Glomerular visceral epithelial cell (primary cell): ENCODE measurements at regions not wholly inside any gene's neighbourhood (a gene's known extent, or its start where the extent isn't known, plus 50 kb on each side); places are given as distances from the start of the nearest gene placed in this dataset.
"Not testable (repeated sequence)": the region's sequence is repeated elsewhere in the genome, so short reads cannot be mapped to it uniquely, and the experiment has no call there.

Source experiments
- DNase-seq: peaks from one replicate; pipeline ENCODE4 v3.0.0-alpha.2; 2016; ENCODE audit errors: extremely low spot score

DNA sequence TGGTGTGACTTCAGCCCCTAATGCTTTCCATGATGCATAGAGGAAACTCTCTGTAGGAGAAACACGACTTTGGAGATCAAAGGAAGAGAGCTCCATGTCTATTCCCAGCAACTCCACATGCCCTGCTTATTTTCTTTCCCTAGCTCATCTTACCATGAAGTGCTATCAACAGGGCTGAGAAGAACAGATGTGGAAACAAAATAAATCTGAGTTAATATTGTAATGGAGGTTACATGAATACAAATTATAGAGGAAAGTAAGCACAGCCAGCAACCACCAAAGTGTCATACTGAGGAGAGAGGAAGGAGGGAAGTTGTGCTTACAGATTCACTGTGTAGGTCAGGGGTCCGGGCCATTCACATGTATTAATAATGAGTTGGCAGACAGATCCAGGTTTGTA lies 157.5 kb downstream of the RFPL4B start:
- no peak for DNase-seq

DNA sequence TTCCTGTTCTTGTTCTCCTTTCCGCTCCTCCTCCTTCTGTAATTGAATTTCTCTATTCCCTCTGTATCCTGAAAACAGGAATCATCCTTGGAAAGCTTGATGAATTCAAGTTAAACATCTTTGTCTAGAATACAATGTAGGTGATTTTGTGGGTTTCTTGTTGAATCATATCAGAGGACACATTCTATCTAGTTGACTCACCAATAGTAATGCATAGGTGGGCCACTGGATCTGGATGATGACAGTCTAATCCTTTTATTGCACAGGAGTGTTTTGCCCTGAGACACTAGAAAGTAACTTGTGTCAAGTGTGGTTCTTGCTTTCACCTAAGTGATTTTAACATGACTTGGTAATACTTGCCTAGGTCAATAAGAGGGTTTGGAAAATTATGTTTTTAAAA lies 164.3 kb downstream of the RFPL4B start:
- DNase-seq = peak; percentile 31

GRCh38 chr6:112513175-112513574 lies 166.0 kb downstream of the RFPL4B start:
- no peak for DNase-seq

DNA sequence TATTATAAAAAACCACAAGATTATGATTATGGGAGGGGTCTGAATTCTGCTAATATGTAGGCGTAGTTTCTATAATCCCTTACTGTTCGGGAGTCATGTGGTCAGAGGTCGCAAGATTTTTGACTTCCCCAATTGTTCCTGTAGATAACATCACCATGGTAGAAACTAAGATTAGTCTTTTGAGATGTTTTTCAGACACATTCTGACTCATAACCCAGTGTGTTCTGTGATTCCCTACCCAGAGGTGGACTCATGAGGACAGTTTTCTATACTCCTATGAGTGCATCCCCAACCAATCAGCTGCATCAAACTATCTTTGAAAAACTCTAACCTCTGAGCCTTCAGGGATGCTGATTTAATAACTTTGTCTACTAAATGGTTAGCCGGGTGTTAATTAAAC lies 175.5 kb downstream of the RFPL4B start:
- no peak for DNase-seq

DNA sequence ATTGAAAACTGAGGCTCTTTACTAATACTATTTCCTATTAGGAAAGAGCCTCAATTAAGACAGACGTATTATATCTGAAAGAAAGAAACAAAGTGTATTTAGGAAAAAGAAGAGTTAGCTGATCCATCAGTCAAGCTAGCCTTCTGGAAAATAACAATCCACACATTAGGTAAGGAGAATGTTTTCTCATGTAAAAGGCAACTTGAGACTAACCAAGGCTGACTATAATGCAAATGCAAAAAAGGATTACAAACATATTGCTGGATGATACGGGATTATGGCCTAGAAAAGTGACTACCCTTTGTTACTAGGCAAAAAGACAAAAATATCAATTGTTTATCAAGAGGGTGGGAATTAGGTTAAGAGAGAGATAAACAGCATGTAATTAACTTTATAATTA lies 176.9 kb downstream of the RFPL4B start:
- DNase-seq = no peak

GRCh38 chr6:112525749-112526148 lies 178.6 kb downstream of the RFPL4B start:
- DNase-seq = no peak

GRCh38 chr6:112526594-112526993 lies 179.5 kb downstream of the RFPL4B start:
- DNase-seq = no peak

DNA sequence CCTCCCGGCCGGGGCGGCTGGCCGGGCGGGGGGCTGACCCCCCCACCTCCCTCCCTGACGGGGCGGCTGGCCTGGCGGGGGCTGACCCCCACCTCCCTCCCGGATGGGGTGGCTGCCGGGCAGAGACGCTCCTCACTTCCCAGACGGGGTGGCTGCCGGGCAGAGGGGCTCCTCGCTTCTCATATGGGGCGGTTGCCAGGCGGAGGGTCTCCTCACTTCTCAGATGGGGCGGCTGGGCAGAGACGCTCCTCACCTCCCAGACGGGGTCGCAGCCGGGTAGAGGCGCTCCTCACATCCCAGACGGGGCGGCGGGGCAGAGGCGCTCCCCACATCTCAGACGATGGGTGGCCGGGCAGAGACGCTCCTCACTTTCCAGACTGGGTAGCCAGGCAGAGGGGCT lies 181.2 kb downstream of the RFPL4B start:
- not testable (repeated sequence) for DNase-seq

GRCh38 chr6:112535816-112536215 lies 188.7 kb downstream of the RFPL4B start:
- no peak for DNase-seq

GRCh38 chr6:112539355-112539754 lies 192.2 kb downstream of the RFPL4B start:
- no peak for DNase-seq

DNA sequence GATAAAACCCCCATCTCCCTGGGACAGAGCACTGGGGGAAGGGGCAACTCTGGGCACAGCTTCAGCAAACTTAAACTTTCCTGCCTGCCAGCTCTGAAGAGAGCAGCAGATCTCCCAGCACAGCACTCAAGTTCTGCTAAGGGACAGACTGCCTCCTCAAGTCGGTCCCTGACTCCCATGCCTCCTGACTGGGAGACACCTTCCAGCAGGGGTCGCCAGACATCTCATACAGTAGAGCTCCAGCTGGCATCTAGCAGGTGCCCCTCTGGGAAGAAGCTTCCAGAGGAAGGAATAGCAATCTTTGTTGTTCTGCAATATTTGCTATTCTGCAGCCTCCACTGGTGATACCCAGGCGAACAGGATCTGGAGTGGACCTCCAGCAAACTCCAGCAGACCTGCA lies 194.7 kb downstream of the RFPL4B start:
- not testable (repeated sequence) for DNase-seq

DNA sequence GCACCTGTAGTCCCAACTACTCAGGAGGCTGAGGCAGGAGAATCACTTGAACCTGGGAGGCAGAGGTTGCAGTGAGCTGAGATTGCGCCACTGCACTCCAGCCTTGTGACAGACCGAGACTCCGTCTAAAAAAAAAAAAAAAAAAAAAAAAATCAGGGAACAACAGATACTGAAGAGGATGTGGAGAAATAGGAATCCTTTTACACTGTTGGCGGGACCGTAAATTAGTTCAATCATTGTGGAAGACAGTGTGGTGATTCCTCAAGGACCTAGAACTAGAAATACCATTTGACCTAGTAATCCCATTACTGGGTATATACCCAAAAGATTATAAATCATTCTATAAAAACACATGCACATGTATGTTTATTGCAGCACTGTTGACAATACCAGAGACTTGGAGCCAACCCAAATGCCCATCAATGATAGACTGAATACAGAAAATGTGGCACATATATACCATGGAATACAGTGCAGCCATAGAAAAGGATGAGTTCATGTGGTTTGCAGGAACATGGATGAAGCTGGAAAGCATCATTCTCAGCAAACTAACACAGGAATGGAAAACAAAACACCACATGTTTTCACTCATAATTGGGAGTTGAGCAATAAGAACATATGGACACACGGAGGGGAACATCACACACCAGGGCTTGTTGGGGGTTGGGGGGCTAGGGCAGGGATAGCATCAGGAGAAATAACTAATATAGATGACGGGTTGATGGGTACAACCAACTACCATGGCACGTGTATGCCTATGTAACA lies 200.4 kb downstream of the RFPL4B start:
- DNase-seq = not testable (repeated sequence)

DNA sequence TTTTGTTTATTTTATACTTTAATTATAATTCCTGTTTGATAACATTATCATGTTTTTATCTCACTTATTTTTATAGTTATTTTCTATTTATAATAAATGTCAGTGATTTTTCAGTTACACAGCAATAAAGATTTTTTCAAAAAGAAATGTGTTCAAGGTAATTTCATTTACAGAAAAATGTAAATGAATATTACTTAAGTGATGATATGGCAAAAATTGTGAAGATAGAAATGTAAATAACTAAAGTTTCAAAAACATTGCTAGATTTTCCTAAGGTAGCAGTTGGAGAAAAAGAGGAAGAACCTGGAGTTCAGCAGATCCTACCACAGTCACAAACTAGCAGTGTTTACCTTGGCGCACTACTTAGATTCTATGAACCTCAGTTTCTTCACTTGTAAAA lies 202.6 kb downstream of the RFPL4B start:
- DNase-seq = no peak

- DNase-seq = no peak
Observed at GRCh38 chr6:112557435-112557834, 210.3 kb downstream of the RFPL4B start.

- no peak for DNase-seq
Observed at GRCh38 chr6:112557961-112558360, 210.8 kb downstream of the RFPL4B start.

GRCh38 chr6:112560651-112561050 lies 213.5 kb downstream of the RFPL4B start:
- DNase-seq = no peak

- DNase-seq = no peak
Observed at GRCh38 chr6:112562301-112563231, 215.4 kb downstream of the RFPL4B start.

GRCh38 chr6:112563368-112563767 lies 216.2 kb downstream of the RFPL4B start:
- peak; percentile 71 for DNase-seq

GRCh38 chr6:112568066-112568465 lies 220.9 kb downstream of the RFPL4B start:
- no peak for DNase-seq

DNA sequence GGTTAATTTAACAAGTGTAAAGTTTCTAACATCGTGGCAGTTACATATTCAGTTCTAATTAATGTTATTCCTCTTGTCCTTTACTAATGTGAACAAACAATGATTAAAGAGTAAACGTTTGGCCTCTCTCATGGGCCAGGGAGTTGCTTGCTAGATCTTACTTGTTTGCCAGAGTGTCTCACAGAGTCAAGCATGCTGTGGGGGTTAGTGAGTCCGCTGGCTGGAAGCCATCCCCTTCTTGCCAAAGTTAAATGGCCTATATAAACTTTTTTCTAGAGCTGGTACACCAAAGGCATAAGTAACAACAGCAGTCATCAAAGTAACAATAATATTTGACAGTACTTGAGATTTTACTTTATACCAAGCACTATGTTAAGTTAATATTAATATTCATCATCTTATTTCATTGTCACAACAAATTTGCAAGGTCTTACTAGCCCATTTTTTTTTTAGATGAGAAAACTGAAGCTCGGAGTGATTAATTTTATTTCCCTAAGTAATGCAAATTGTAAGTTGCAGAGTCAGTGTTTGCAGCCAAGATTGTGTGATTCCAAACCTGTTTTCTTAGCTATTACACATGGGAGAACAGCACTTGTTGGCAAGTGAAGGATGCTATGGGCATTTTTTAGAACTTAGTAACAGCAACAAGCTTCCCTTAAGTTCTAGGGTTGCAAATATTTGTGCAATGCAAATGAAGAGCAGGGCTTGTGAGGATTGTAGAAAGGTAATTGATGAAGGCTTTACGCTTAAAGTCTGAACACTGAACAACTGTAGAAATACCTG lies 224.5 kb downstream of the RFPL4B start:
- no peak for DNase-seq

- DNase-seq = no peak
Observed at GRCh38 chr6:112574190-112574589, 227.1 kb downstream of the RFPL4B start.

DNA sequence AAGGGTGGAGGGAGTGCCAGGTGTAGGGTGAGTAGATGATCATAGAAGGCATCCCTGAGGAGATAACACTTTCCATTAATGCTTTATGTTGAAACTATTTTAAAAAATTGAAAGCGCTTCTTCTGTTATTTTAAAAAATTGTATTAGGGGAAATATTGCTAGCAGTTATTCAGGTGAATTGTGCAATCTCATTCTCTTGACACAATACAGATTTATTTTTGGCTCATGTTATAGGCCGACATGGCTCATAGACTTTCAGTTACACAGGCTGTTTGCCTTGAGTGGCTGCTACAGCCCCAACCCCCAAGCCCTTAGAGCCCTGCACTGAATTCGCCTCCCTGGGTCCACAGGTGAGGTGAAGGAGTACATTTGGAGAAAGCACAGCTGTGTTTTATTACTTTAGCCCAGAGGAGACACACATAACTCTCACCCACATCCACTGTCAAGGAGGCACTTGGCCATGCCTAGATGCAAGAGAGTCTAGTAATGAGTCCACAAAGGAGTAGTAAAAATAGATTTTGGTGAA lies 228.2 kb downstream of the RFPL4B start:
- DNase-seq = no peak
